ENCODE measurements at regions not wholly inside any gene's neighbourhood (a gene's known extent, or its start where the extent isn't known, plus 50 kb on each side); places are given as distances from the start of the nearest gene placed in this dataset.

DNA sequence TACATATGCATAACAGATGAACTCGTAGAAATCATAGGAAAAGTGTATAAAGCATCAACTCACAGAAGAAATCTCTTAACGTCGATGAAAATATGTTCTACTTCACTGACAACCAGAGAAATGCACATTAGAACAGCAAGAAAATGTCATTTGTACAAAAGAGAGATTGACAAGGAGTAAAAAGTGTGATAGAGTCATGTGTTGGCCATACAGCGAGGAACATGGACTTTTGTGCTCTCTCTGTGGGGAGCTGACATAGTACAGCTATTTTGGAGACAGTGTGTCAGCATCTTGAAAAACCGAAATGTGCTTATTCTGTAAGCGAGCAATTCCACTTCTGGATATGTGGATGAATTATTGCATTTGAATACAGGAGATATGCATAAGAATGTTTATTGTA lies 477.9 kb downstream of the ICE1 start:
- TF ChIP-seq POLR2A (IDR thresholded peaks at IDR 0.05; ENCODE audit: low read length): no peak
- no peak for TF ChIP-seq GATA1 (IDR thresholded peaks at IDR 0.05; ENCODE audit: low read depth, low read length)

Data from erythroblast (primary cell).